Breast epithelium (tissue), 4 donors: ENCODE measurements at regions not wholly inside any gene's neighbourhood (a gene's known extent, or its start where the extent isn't known, plus 50 kb on each side); places are given as distances from the start of the nearest gene placed in this dataset.

Experiments
- DNase-seq, 2 donors: peaks; one replicate each; pipeline ENCODE4 v3.0.0-alpha.2; 2019; ENCODE audit warnings: low spot score in 2 of 2
- H3K27ac ChIP-seq, 2 donors: fragments of 200-600 bp; sonication (generic) in 1 of 2; one replicate each; pipeline ENCODE4 v1.5.1; 2016 to 2019; ENCODE audit warnings: mild to moderate bottlenecking in 1 of 2
- H3K27me3 ChIP-seq, 2 donors: fragments of 200-600 bp; sonication (generic) in 1 of 2; one replicate each; pipeline versions ENCODE4 v1.5.1 to v1.6.0; 2017 to 2019; ENCODE audit warnings: control low read depth in 1 of 2, mild to moderate bottlenecking in 1 of 2
- H3K36me3 ChIP-seq: fragments of 200-600 bp; one replicate; pipeline ENCODE4 v1.5.1; 2019
- H3K4me1 ChIP-seq, 2 donors: fragments of 200-600 bp; sonication (generic); one replicate each; pipeline ENCODE4 v1.5.1; 2016 to 2019; ENCODE audit warnings: control low read depth in 1 of 2
- H3K4me3 ChIP-seq, 3 donors: fragments of 200-600 bp; sonication (generic); 1 replicate in 2 of 3; 2 replicates in 1 of 3; pipeline ENCODE4 v1.5.1; 2016 to 2019; ENCODE audit warnings: mild to moderate bottlenecking in 3 of 3, moderate library complexity in 2 of 3
- H3K9me3 ChIP-seq, 2 donors: fragments of 200-600 bp; sonication (generic) in 1 of 2; one replicate each; pipeline ENCODE4 v1.5.1; 2016 to 2019; ENCODE audit warnings: control low read depth in 1 of 2
- POLR2A ChIP-seq: fragments of 450-650 bp; IDR thresholded peaks from one replicate; pipeline ENCODE4 v1.6.1; 2016; ENCODE audit warnings: antibody characterized with exemption, mild to moderate bottlenecking, moderate library complexity
- POLR2AphosphoS5 ChIP-seq, 3 donors: sonication (generic); formaldehyde crosslinking; IDR thresholded peaks; one replicate each; pipeline ENCODE4 v1.6.1; 2017; ENCODE audit warnings: antibody characterized with exemption in 3 of 3
- intact Hi-C: fragments of 100-400 bp; cut with DNase I; formaldehyde crosslinking; loops from one replicate; pipeline ENCODE4 v1.15.1; 2023; ENCODE audit warnings: low total_unique reads
- TF ChIP-seq, protein P1 (sequence below), 3 donors: fragments of 450-650 bp; IDR thresholded peaks; one replicate each; pipeline ENCODE4 v1.5.1; 2016 to 2017; ENCODE audit warnings: antibody characterized with exemption in 3 of 3, mild to moderate bottlenecking in 3 of 3, moderate library complexity in 3 of 3

DNA sequence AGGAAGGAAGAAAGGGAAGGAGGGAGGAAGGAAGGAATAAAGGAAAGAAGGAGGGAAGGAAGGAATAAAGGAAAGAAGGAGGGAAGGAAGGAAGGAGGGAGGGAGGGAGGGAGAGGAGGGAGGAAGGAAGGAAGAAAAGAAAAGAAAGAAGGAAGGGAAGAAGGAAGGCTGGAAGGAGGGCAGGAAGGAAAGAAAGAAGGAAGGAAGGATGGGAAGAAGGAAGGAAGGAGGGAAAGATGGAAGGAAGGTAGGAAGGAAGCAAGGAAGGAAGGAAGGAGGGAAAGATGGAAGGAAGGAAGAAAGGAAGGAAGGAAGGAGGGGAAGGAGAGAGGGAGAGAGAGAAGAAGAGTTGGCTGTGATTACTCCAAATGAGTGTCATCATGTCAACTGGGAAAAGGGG is 190.6 kb downstream of the ACKR3 start:
- Histone ChIP-seq H3K9me3 (no peaks in the 10 kb centered on the region), H3K4me1 (no peaks in the 10 kb centered on the region), H3K4me3 (no peak overlapping the region), H3K27me3 (no peaks in the 10 kb centered on the region), H3K36me3 (no peaks in the 10 kb centered on the region), H3K27ac (no peak overlapping the region)
- DNase-seq: no peak
- intact Hi-C loops: no loop called here
- TF ChIP-seq, protein P1, sequence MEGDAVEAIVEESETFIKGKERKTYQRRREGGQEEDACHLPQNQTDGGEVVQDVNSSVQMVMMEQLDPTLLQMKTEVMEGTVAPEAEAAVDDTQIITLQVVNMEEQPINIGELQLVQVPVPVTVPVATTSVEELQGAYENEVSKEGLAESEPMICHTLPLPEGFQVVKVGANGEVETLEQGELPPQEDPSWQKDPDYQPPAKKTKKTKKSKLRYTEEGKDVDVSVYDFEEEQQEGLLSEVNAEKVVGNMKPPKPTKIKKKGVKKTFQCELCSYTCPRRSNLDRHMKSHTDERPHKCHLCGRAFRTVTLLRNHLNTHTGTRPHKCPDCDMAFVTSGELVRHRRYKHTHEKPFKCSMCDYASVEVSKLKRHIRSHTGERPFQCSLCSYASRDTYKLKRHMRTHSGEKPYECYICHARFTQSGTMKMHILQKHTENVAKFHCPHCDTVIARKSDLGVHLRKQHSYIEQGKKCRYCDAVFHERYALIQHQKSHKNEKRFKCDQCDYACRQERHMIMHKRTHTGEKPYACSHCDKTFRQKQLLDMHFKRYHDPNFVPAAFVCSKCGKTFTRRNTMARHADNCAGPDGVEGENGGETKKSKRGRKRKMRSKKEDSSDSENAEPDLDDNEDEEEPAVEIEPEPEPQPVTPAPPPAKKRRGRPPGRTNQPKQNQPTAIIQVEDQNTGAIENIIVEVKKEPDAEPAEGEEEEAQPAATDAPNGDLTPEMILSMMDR (IDR thresholded peaks at IDR 0.05): no peak
- TF ChIP-seq POLR2AphosphoS5 (IDR thresholded peaks at IDR 0.05) (no peak), POLR2A (no peak)

DNA sequence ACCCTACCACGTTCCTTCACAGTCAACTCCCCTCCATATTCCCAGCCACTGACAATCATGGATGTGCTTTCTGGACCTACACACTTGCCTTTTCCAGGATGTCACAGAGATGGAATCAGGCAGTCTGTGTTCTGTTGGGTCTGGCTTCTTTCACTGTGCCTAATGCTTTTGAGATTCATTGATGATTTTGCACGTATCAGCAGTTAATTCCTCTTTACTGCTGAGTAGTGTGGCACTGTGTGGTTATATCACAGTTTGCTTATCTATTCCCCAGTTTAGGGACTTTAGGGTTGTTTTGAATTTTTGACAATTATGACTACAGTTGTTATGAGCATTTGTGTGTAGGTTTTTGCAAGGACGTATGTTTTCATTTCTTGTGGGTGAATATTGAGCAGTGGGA is 191.7 kb downstream of the ACKR3 start:
- Histone ChIP-seq H3K27ac (no peak overlapping the region), H3K36me3 (no peaks in the 10 kb centered on the region), H3K9me3 (no peaks in the 10 kb centered on the region), H3K4me1 (no peaks in the 10 kb centered on the region), H3K27me3 (no peaks in the 10 kb centered on the region), H3K4me3 (no peak overlapping the region)
- no peak for DNase-seq
- intact Hi-C loops: no loop called here
- TF ChIP-seq POLR2A: no peak
- TF ChIP-seq, protein P1 (IDR thresholded peaks at IDR 0.05): no peak
- no peak for TF ChIP-seq POLR2AphosphoS5 (IDR thresholded peaks at IDR 0.05)

DNA sequence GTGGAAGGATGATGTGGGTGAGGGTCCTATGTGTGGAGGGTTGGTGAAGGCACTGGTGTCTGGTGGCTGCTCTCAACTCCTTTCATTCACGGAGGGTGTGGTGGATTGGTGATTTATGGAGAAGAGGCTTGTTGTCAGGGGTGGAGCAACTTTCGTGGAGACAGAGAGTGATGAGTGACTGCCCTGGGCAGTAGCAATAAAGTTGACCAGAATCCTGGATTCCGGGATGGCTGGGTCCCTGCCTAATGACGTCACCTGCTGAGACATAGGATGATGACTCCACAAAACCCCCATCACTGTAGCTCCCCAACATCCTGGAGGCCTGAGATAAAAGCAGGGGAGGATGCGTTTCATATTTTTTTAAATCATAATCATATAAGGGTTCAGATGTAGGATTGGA is 193.0 kb downstream of the ACKR3 start:
- no peak for DNase-seq

DNA sequence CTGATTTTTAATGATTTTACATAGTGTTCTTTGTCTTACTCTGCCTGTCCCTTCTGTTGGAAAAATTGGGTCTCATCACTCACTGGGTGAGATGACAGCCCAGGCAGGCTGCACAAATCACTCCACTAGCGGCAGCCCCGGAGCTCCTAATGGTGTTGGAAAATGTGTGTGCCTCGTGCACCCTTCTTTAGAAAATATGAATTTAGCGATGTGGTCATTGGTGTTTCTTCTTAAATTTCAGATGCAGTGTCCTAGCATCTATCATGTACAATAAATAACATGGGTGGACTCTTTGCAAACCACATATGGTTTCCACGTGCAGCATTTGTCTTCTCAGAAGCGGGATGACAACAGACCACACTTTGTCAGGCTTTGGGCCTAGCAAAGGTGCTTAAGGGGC is 194.2 kb downstream of the ACKR3 start:
- Histone ChIP-seq H3K9me3 (no peaks in the 10 kb centered on the region), H3K27me3 (no peaks in the 10 kb centered on the region), H3K36me3 (no peaks in the 10 kb centered on the region), H3K4me1 (no peaks in the 10 kb centered on the region), H3K27ac (no peak overlapping the region), H3K4me3 (no peak overlapping the region)
- TF ChIP-seq POLR2AphosphoS5 (IDR thresholded peaks at IDR 0.05) (no peak), POLR2A (no peak)
- TF ChIP-seq, protein P1 (IDR thresholded peaks at IDR 0.05): no peak
- DNase-seq: no peak
- intact Hi-C loops: no loop called here

More for the DNA sequence above, 193.0 kb downstream of the ACKR3 start:
- no peaks in the 10 kb centered on the region for H3K27me3 ChIP-seq
- TF ChIP-seq POLR2AphosphoS5 (IDR thresholded peaks at IDR 0.05): no peak
- TF ChIP-seq POLR2A: no peak
- TF ChIP-seq, protein P1 (IDR thresholded peaks at IDR 0.05): no peak
- H3K27ac ChIP-seq: no peak overlapping the region
- H3K9me3 ChIP-seq: no peaks in the 10 kb centered on the region
- H3K4me3 ChIP-seq: no peak overlapping the region
- intact Hi-C loops: no loop called here
- H3K4me1 ChIP-seq: no peaks in the 10 kb centered on the region
- no peaks in the 10 kb centered on the region for H3K36me3 ChIP-seq

DNA sequence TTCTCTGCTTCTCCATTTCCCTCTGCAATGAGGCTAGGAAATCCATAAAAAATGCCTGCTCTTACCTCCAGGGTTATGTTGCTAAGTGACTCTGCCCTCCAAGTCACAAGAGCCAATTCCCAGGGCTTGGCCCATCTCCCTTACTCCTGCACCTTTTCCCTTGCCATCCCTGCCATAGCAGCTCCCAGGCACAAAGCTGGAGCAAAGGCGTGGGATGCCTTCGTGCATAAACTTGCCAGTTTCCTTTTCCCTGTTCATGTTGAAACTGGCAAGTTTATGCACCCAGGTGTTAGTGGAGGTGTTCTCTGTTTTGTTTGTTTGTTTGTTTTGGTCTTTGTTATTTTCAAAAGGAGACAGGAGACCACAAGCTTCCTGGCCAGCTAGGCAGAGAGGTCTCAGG is 195.1 kb downstream of the ACKR3 start:
- Histone ChIP-seq H3K27ac (no peak overlapping the region), H3K9me3 (no peaks in the 10 kb centered on the region), H3K27me3 (no peaks in the 10 kb centered on the region), H3K4me3 (no peak overlapping the region), H3K4me1 (no peaks in the 10 kb centered on the region), H3K36me3 (no peaks in the 10 kb centered on the region)
- intact Hi-C loops: no loop called here
- peak in 1 of 2 donors; percentile 70 for DNase-seq
- no peak for TF ChIP-seq POLR2A
- TF ChIP-seq, protein P1 (IDR thresholded peaks at IDR 0.05): peak in 1 of 3 donors; percentile 22
